Fibroblast of mammary gland (primary cell): ENCODE measurements at regions not wholly inside any gene's neighbourhood (a gene's known extent, or its start where the extent isn't known, plus 50 kb on each side); places are given as distances from the start of the nearest gene placed in this dataset.
A peak's percentile ranks its signal among the peaks of the same experiment; 100 is the strongest.

ENCODE experiments used
- DNase-seq: peaks from one replicate; pipeline ENCODE4 v3.0.0-alpha.2; 2010; ENCODE audit warnings: low read depth
- H3K4me3 ChIP-seq: 2 replicates; pipeline ENCODE4 v1.5.1; 2011; ENCODE audit warnings: low read depth, mild to moderate bottlenecking, low read length, moderate library complexity; ENCODE audit not compliant: control insufficient read depth
- CTCF ChIP-seq: conservative IDR thresholded peaks from 2 replicates; pipeline ENCODE4 v1.5.1; 2011; ENCODE audit warnings: low read depth, low read length, inconsistent platforms; ENCODE audit not compliant: control insufficient read depth, insufficient read depth

- peak; percentile 53 for DNase-seq
- H3K4me3 ChIP-seq, result no peak overlapping the region
- TF ChIP-seq CTCF, result no peak
Measured at GRCh38 chr2:67625178-67625577, 228.0 kb downstream of the ETAA1 start.

GRCh38 chr2:67625690-67626475 lies 228.8 kb downstream of the ETAA1 start:
- no peak for TF ChIP-seq CTCF
- peak; percentile 88 for DNase-seq
- H3K4me3 ChIP-seq, result no peak overlapping the region

- no peak overlapping the region for H3K4me3 ChIP-seq
- no peak for TF ChIP-seq CTCF
- peak; percentile 76 for DNase-seq
Measured at GRCh38 chr2:67626656-67627055, 229.5 kb downstream of the ETAA1 start.

GRCh38 chr2:67627456-67628207 lies 230.5 kb downstream of the ETAA1 start:
- no peak for DNase-seq
- H3K4me3 ChIP-seq, result no peak overlapping the region
- TF ChIP-seq CTCF, result no peak

GRCh38 chr2:67628892-67629291 lies 231.8 kb downstream of the ETAA1 start:
- no peak for DNase-seq
- no peak for TF ChIP-seq CTCF
- H3K4me3 ChIP-seq, result no peak overlapping the region

GRCh38 chr2:67631483-67631882 lies 234.3 kb downstream of the ETAA1 start:
- no peak overlapping the region for H3K4me3 ChIP-seq
- DNase-seq, result no peak
- TF ChIP-seq CTCF, result no peak
